GM21447 (cell line): ENCODE measurements at regions not wholly inside any gene's neighbourhood (a gene's known extent, or its start where the extent isn't known, plus 50 kb on each side); places are given as distances from the start of the nearest gene placed in this dataset.
"Not testable (repeated sequence)": the region's sequence is repeated elsewhere in the genome, so short reads cannot be mapped to it uniquely, and the experiment has no call there.

Experiments used
- ATAC-seq: cut with Tn5 transposase; IDR thresholded peaks from one replicate; pipeline ENCODE4 v1.9.1; 2021; ENCODE audit not compliant: unreplicated experiment

DNA sequence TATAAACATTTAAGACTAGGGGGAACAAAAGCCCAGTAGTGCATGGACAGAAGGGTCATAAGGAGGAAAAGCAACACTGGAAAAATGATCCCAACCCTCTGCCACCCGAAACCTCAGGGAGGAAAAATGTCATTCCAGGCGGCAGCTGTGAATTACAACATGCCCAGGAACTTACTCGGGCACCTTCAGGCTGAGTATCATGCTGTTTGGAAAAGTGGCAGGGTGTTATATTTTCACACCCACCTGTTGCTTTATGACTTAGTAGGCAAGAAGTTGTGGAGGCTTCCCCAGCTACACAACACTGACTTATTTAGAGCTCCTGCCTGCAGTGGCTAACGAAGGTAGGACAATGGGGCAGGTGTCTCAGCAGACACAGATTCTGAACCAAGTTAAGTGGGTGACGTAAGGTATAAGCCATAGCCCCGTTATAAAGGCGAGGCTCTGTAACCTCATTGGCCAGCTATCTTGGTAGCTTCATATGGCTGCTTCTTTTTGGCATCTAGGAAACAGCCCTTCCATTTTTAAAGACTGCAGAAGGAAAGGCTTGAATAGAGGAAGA, 96.1 kb upstream of the IFNG-AS1 start:
- ATAC-seq, result no peak

DNA sequence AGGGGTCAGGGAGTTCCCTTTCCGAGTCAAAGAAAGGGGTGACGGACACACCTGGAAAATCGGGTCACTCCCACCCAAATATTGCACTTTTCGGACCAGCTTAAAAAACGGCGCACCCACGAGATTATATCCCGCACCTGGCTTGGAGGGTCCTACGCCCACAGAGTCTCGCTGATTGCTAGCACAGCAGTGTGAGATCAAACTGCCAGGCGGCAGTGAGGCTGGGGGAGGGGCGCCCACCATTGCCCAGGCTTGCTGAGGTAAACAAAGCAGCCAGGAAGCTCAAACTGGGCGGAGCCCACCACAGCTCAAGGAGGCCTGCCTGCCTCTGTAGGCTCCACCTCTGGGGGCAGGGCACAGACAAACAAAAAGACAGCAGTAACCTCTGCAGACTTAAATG, 88.8 kb upstream of the IFNG-AS1 start:
- ATAC-seq, result not testable (repeated sequence)

- no peak for ATAC-seq
Observed at GRCh38 chr12:67909091-67909531, 80.1 kb upstream of the IFNG-AS1 start.

GRCh38 chr12:67909681-67910080, 79.6 kb upstream of the IFNG-AS1 start:
- ATAC-seq, result no peak

GRCh38 chr12:67910360-67911274, 78.6 kb upstream of the IFNG-AS1 start:
- ATAC-seq, result no peak

DNA sequence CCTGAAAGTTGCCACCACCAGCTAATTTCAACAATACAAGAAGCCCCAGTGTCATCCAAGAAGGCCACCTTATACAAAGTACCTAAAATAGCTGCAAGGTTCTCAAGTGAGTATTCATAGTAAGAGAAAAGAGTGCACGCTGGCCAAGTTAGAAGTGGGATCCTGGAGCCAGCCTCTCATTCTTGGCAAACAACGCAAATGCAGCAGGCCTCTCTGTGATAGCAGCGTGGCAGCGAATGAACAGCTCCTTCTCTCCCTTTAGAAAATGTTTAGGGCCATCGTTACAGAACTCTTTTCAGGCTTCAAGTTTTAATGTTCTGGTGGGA, 78.0 kb upstream of the IFNG-AS1 start:
- ATAC-seq, result no peak

GRCh38 chr12:67911789-67912188, 77.5 kb upstream of the IFNG-AS1 start:
- no peak for ATAC-seq

DNA sequence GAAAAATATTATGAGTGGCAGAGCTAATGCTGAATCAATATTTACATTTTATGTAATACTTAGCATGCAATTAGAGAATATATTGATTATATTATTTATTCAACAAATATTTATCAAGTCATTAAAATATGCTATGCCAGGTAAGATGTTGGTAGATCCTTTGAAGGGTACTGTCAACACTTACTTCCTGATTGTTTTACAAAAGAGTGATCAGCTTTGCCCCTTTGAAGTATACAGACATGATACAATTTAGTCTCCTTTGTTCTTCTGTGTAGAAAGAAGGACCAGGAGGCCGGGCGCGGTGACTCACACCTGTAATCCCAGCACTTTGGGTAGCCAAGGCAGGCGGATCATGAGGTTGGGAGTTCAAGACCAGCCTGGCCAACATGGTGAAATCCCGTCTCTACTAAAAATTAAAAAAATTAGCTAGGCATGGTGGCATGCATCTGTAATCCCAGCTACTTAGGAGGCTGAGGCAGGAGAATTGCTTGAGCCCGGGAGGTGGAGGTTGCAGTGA, 73.9 kb upstream of the IFNG-AS1 start:
- no peak for ATAC-seq

- no peak for ATAC-seq
Observed at GRCh38 chr12:67916266-67916970, 72.8 kb upstream of the IFNG-AS1 start.

DNA sequence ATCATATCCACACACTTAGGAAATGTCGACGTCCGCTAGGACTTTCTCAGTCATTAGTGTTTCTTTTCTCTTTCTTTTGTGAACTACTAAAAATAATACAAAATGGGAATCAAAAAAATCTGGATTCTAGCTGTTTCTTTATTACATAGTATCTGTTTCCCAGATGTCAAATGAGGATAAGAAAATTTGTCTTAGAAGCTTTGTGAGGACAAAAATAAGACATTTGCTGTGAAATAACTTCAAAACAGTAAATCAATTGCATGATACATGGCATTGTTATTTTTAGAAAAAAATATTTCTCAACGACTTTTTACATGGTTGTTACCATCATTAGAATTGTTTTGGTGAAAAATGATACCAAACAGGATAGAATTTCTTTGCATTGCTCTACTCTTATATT, 71.4 kb upstream of the IFNG-AS1 start:
- ATAC-seq, result no peak

DNA sequence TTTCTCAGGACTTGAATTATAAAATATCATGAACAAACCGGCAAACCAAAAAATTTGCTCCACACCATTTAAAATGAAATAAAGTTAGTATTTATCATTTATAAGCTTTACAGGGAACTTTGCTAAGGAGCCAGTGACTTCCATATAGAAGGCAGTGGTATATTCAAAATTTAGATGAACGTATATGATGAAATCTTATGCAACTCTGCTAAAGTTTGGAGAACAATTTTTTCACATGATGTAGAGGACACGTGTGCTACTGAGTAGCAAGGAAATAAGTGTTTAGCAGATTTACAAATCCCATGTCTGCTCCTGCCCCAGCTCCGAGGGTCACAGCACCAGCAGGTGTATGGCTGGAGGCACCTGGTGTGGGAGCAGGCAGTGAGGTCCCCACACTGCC, 70.8 kb upstream of the IFNG-AS1 start:
- no peak for ATAC-seq

DNA sequence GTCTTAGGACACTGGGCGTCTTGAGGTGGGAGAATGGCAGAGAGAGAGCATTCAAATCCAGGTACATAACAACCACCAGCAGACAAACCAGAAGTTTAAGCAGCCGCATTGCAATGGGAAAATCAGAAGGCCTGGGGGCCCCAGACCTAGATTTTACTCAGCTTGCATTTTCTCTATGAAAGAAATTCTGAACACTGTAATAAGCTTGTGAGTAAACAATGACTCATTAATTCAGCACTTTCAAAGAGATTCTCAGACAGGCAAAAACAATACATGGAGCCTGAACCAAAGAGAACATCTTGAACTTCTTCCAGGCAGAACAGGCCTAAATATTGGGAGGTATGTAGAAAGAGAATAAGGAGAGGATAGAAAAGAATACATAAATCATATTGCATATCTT, 69.8 kb upstream of the IFNG-AS1 start:
- ATAC-seq, result no peak

DNA sequence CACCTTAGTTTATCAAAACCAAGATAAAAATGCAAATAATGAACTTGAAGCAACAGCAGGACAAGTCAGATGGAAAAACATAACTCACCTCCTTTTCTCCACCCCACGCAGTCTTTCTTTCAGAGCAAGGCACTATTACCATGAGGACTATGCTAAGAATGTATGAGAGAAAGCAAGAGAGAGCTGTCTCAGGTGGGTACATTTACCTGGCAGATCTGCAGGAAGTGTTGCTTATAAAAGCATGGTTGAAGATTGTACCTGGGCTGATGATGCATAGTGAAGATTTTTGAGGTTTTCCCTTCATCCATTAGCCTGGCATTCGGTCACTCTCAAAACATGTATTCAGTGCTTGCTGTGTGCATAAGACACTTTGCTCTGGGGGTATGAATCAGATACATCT, 68.8 kb upstream of the IFNG-AS1 start:
- no peak for ATAC-seq

GRCh38 chr12:67921286-67921685, 68.0 kb upstream of the IFNG-AS1 start:
- no peak for ATAC-seq

DNA sequence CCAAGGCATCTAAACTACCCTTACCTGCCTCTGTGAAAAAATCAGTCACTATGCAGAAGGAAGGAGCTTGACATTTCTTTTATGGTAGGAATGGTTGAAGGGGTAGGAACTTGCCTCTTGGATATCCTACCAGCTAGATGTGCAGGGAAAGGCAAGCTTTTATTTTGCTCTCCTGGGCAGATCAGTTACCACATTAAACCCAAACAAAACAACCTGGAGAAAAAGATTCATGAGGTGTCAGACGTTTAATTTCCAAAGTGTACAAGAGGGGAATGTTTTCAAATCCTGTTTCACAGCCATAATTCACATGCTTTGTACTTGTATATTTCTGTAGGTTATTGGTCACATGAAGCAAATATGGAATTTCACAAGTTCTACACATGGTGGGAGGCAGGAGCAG, 67.0 kb upstream of the IFNG-AS1 start:
- no peak for ATAC-seq

DNA sequence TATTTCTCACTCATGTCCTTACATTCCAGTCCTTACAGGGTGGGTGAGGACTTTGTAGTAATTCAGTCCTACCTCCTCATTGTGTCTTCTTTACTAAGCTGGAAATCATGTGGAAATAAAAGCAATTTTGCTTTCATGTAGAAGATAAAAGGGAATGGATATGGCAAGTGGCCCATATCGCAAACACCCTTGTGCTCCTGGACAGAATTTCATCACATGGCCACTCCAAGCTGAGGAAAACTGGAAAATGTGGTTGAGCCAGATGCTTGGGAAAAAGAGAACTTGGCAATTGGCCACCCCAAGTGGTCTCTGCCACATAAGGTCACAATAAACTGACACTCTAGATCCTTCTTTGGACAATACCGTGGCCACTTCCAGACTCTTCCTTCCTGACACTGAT, 64.2 kb upstream of the IFNG-AS1 start:
- ATAC-seq, result no peak

DNA sequence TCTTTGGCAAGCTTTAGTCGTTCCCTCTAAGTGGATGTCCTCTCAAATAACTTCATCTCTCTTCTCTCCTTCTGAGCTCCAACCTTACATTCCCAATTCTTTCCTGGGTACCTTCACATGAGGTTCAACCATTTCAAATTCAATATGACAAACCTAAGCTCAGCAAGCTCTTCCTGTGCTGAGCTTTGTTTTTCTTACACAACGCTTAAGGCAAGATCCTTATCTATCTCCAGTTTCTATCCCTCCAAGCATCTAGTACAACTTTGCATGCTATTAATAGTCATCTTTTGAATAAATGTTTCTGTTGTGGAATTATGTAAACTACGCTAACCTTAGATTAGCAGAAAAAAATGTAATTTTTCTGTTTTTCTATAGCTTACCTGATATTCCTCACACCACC, 63.7 kb upstream of the IFNG-AS1 start:
- ATAC-seq, result no peak

DNA sequence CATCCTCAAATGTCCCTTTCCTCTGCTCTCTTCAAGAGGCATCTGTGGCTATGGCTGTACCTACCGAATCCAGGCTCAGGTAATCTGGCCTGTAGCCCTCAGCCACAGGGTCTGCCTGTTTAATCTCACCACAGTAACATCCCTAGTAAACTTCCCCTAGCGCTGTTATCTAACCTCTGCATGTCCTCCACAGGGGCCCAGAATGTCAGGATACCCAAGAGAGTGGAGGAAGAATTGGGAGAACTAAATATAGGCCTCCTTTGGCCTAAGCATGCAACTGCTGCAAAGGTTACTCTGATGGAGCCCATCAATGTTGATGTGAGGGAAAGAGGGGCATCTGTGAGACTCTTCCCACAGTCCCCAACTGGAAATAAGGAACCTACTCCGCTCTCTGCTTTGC, 63.2 kb upstream of the IFNG-AS1 start:
- ATAC-seq, result no peak

GRCh38 chr12:67927324-67927723, 61.9 kb upstream of the IFNG-AS1 start:
- no peak for ATAC-seq

- no peak for ATAC-seq
Observed at GRCh38 chr12:67927815-67928214, 61.4 kb upstream of the IFNG-AS1 start.

- ATAC-seq, result no peak
Observed at GRCh38 chr12:67928621-67929383, 60.4 kb upstream of the IFNG-AS1 start.
